Urinary bladder (tissue), 3 donors: ENCODE measurements at regions not wholly inside any gene's neighbourhood (a gene's known extent, or its start where the extent isn't known, plus 50 kb on each side); places are given as distances from the start of the nearest gene placed in this dataset.

Experiments
- DNase-seq: peaks from one replicate; pipeline ENCODE4 v3.0.0-alpha.2; 2015; ENCODE audit errors: extremely low spot score
- H3K27ac ChIP-seq: one replicate; pipeline ENCODE4 v1.5.1; 2013; ENCODE audit warnings: low read depth, mild to moderate bottlenecking, moderate library complexity
- H3K36me3 ChIP-seq: one replicate; pipeline ENCODE4 v1.6.1; 2013; ENCODE audit warnings: mild to moderate bottlenecking, moderate library complexity; ENCODE audit not compliant: insufficient read depth
- H3K4me1 ChIP-seq: one replicate; pipeline ENCODE4 v1.6.1; 2013; ENCODE audit warnings: mild to moderate bottlenecking, moderate library complexity; ENCODE audit not compliant: insufficient read depth
- H3K4me3 ChIP-seq: one replicate; pipeline ENCODE4 v1.5.1; 2013; ENCODE audit warnings: low read depth, low read length
- WGBS: extraction: QIAGEN DNeasy Blood & Tissue Kit; methylation state at CpG from one replicate; pipeline ENCODE4 v1.1.7; 2013; 5-methylcytosine and 5-hydroxymethylcytosine counted together
- donor health status: healthy with polysubstance abuse.
- donor health status: healthy.

DNA sequence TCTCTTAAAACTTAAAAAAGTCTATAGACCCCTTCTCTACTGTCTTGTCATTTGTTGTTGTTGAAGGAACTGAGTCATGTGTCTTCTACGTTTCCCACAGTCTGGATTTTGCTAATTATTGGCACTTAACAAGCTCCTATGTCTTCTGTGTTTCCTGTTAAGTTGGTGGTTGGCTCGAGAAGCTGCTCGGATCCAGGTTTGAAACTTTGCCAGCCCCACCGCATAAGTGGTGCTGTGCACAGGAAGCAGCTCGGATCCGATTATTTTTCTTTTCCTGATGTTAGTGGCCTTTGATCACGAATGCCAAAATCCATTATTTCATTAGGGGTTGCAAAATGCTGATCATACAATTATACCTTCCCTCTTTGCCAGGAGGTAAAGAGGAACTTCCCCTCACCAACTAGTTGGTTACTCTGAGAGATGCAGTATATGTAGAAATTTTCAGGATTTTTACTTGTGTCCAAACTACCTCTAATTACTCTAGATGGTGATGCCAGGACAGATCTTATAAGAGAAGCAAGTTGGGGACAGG, 186.5 kb downstream of the NSG2 start:
- Histone ChIP-seq H3K4me3 (no peak overlapping the region), H3K27ac (no peak overlapping the region), H3K36me3 (no peaks in the 10 kb centered on the region), H3K4me1 (no peaks in the 10 kb centered on the region)
- DNase-seq = no peak
- 24% methylated on average over 7 of the region's 7 CpGs for WGBS

DNA sequence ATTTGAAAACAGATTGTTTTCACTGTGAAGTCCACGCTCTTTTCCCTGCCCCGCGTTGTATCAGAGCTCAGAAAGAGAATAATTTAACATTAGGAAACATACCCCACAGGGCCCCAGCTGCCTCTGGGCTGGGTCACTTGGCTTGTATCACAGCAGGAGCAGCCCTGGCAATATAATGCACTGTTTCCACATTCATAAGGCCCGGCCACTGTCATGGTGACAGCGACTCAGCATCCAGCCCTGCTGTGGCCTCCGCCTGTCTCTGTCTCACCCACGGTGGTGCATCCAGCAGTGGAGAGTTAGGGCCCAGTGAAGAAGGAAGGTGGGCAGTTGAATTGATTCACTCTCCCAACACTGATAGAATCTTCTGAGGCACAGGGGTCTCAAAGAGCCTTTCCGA, 188.9 kb downstream of the NSG2 start:
- H3K4me3 ChIP-seq = no peak overlapping the region
- no peak for DNase-seq
- H3K36me3 ChIP-seq = no peaks in the 10 kb centered on the region
- no peaks in the 10 kb centered on the region for H3K4me1 ChIP-seq
- no peak overlapping the region for H3K27ac ChIP-seq
- WGBS = 79% methylated on average over 8 of the region's 8 CpGs

DNA sequence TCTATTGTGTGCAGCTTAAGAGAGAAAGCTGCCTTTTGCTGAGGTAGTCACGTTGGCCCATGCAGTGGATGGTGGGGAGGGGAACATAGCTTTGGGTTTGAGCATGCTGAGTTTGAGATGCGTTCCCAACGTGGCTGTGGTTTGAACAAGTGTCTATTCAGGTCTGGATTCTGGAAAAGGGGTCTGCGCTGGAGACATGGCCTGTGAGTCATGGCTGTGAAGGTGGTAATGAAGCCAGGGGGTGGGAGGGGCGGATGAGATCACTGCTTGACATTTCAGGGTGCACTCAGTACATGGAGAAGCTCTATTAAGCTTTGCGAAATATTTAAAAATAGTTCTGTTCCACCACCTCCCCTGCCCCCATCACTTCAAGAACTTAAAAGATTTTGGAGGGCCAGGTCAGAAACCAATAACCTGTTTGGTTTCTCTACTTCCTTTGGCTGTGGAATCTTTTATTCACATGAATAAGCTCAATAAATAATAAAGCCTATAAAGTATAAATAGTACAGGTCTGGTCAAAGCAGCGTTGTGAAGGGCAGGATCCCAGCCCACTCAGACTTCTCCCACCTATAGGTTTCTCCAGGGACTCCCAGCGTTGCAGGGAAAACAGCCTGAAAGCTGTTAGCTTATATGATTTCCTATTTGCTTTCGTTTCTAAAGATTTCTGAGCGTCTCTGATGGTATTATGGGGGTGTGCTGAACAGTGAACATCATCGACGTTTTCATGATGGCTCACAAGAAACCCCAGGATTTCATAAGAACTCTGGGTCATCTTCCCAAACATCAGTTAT, 189.9 kb downstream of the NSG2 start:
- H3K4me1 ChIP-seq = no peaks in the 10 kb centered on the region
- H3K27ac ChIP-seq = no peak overlapping the region
- H3K4me3 ChIP-seq = no peak overlapping the region
- DNase-seq = no peak
- WGBS = 78% methylated on average over 12 of the region's 12 CpGs
- no peaks in the 10 kb centered on the region for H3K36me3 ChIP-seq

DNA sequence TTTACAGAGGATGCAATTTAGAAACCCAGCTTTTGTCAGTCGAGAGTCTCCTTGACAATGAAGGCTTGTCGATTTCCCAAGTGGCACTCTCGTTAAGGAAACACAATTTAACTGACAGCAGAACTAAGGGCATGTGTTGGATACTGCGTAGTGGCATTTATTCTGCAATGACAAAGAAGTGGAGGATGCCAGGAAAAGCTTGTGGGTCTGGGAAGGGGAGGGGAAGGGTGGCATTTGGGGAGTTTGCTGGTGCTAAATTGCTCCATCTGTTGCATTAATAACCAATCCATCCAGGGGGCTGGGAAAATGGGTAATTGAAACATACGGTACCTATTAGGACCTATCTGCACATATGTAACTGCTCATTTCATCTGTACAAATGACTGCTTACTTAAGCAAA, 190.6 kb downstream of the NSG2 start:
- WGBS = 79% methylated on average over 5 of the region's 5 CpGs
- DNase-seq = no peak

DNA sequence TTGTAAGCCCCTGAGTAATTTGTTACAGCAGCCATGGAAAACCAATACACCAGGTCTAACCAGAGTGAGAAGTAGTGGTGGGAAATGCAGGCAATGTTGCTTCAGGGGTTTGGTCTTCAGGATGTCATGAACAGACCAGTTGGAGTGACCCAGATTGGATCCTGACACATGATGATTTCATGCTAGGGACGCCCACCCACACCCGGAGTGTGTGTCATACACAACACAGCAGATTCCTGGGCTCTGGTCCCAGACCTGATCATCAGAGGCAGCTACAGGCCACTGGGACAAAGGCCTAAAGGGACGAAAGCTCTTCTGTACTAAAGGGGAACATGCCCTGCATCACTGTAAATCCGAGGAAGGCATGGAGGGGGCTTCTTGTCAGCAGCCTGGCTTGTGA, 194.2 kb downstream of the NSG2 start:
- no peak for DNase-seq
- Histone ChIP-seq H3K4me1 (no peaks in the 10 kb centered on the region), H3K4me3 (no peak overlapping the region), H3K36me3 (no peaks in the 10 kb centered on the region), H3K27ac (no peak overlapping the region)
- WGBS = 85% methylated on average over 4 of the region's 4 CpGs

More for the DNA sequence above, 190.6 kb downstream of the NSG2 start:
- Histone ChIP-seq H3K4me3 (no peak overlapping the region), H3K4me1 (no peaks in the 10 kb centered on the region), H3K27ac (no peak overlapping the region), H3K36me3 (no peaks in the 10 kb centered on the region)

DNA sequence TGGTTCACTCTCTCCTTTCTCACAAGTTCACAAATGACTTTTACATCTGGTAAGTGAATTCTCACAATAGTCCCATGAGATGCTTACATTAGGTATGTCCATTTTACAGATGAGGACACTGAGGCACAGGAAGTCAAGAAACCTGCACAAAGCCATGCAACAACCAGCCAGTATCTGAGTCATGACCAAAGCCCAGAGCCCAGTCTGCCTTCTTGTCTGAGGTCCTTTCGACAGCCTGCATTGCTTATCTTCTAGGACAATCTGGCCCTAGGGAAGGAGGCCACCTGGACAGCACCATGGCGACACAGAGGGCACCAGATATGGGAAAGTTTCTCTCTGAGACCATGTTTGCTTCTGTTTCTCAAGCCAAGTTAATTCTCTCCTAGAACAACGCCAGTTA, 197.1 kb downstream of the NSG2 start:
- H3K4me1 ChIP-seq = no peaks in the 10 kb centered on the region
- no peak for DNase-seq
- H3K36me3 ChIP-seq = no peaks in the 10 kb centered on the region
- no peak overlapping the region for H3K4me3 ChIP-seq
- WGBS = 83% methylated on average over 3 of the region's 3 CpGs
- no peak overlapping the region for H3K27ac ChIP-seq

DNA sequence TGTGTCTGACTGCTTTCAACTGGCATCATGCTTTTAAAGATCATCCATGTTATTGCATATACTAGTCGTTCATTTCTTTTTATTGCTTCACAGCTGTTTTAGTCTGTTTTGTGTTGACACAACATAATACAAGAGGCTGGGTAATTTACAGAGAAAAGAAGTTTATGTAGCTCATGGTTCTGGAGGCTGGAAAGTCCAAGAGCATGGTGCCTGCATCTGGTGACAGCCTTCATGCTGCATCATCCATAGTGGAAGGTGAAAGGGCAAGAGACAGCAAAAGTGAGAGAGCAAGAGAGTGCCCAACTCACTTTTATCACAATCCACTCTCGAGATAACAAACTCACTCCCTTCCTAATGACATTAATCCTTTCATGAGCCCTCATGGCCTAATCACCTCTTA, 198.4 kb downstream of the NSG2 start:
- DNase-seq = no peak
- H3K4me1 ChIP-seq = no peaks in the 10 kb centered on the region
- no peak overlapping the region for H3K4me3 ChIP-seq
- H3K27ac ChIP-seq = no peak overlapping the region
- WGBS = 70% methylated on average over 2 of the region's 2 CpGs
- no peaks in the 10 kb centered on the region for H3K36me3 ChIP-seq

DNA sequence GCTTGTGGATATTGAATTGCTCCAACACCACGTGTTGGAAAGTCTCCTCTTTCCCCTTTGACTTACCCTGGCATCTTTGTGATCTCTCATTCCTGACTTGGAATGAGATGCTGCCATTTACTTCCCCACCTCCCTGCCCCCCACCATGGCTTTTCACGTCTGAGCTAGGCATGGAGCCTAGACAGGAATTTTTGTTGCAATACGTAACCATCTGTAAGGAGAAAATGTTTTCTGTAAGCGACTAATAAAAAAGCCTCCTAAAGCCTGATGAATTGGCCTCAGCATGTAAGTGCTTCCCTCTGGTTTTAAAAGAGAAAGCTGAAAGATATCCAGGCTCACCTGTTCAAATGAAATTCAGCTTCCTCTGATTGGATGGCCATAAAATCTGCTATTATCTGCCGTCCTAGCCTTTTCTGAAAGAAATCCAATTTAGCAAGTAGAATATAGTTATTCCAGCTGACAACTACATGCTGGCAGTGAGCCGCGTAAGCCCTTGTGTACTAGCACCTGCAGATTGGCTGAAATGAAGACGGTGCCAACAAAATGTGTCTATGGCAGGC, 200.1 kb downstream of the NSG2 start:
- WGBS = 29% methylated on average over 8 of the region's 8 CpGs
- no peak overlapping the region for H3K4me3 ChIP-seq
- H3K36me3 ChIP-seq = no peaks in the 10 kb centered on the region
- peak; percentile 29 for DNase-seq
- H3K27ac ChIP-seq = no peak overlapping the region
- H3K4me1 ChIP-seq = no peaks in the 10 kb centered on the region

DNA sequence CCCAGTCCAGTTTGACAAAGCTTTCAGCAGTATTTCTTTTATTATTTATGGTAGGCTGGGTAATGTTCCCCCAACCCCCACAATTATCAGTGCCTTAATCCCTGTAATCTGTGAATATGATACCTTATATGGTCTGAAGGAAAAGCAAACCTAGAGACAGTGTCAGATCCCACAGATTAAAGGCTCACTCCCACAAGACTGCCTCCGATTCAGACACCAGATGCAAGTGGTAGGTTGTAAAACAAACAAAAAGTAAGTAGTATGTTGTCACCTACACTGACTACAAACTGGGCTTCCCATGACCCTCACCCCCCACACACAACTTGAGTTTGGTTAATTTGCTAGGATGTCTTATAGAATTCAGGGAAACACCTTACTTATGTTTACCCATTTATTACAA, 201.2 kb downstream of the NSG2 start:
- Histone ChIP-seq H3K4me3 (no peak overlapping the region), H3K4me1 (no peaks in the 10 kb centered on the region)
- WGBS = 57% methylated on average over 1 of the region's 1 CpG

DNA sequence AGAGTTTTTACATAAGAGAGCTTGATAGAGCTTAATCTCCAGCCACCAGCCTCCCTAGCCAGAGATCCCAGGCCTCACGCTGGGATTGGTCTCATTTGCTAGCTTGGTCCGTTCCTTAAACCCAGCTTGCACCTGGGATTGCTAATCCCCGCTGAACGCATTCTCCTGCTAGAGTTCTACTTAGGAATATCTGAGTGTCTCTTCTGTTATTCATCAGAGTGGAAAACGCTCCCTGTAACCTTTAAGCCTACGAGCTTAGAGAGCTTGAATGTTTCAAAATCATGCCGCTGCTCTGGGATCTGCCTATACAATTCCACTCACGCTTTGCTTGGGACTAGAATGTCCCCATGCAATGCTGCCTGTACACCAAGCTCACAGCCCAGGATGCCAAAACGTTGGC, 201.8 kb downstream of the NSG2 start:
- H3K4me1 ChIP-seq = no peaks in the 10 kb centered on the region
- no peak for DNase-seq
- H3K36me3 ChIP-seq = no peaks in the 10 kb centered on the region
- H3K27ac ChIP-seq = no peak overlapping the region
- 77% methylated on average over 9 of the region's 9 CpGs for WGBS
- no peak overlapping the region for H3K4me3 ChIP-seq

More for the DNA sequence above, 201.2 kb downstream of the NSG2 start:
- Histone ChIP-seq H3K27ac (no peak overlapping the region), H3K36me3 (no peaks in the 10 kb centered on the region)
- DNase-seq = no peak

DNA sequence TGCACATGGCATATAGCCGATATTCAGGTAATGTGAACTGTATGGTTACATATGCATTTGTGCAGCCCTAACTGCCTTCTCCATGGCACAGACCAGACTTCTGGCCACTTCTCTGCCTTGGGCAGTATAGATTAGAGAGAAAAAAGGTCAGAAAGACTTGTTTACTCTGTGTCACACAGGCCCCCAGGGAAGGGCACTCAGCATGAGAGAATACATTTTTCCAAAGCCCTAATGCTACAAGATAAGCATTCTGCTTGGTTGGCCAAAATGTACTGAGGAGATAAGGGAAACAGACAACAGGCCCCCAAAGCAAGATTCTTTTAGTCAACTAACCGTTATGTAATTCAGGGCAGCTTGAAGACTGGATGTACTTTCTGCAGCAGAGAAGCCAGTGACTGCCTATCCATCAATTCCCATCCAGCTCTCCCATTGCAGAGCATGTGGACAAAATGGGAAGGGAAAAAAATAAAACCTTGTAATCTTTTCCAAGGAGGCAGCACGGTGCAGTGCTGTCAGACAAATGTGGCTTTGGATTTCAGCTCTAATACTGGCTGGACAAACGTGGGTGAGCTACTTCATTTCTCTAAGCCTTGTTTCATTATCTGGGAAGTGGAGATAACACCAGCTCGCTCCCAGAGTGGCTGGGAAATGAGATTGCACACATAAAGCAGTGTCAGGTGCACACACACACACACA, 205.9 kb downstream of the NSG2 start:
- no peak for DNase-seq
- no peak overlapping the region for H3K27ac ChIP-seq
- H3K4me3 ChIP-seq = no peak overlapping the region
- 49% methylated on average over 5 of the region's 5 CpGs for WGBS
- no peaks in the 10 kb centered on the region for H3K36me3 ChIP-seq
- H3K4me1 ChIP-seq = no peaks in the 10 kb centered on the region

DNA sequence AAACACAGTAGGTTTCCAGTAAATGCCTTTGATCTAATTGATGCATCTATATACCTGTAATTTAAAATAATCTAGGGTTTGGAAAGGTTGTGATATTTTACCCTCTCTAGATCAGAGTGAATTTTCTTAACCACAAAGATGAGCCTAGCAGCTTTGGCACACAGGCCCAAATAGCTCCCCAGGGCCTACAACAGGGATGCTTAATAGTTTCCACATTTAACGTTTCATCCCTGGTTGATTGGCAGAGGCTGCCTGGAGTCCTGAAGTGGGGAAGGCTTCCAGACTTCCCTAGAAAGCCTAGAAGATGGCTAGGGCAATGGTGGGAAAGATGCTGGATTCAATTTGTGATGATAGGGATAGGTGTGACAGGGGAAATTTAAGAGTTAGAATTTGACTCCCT, 206.6 kb downstream of the NSG2 start:
- H3K4me3 ChIP-seq = no peak overlapping the region
- DNase-seq = no peak
- no peaks in the 10 kb centered on the region for H3K4me1 ChIP-seq
- H3K36me3 ChIP-seq = no peaks in the 10 kb centered on the region
- no peak overlapping the region for H3K27ac ChIP-seq
- WGBS = 46% methylated on average over 1 of the region's 1 CpG

DNA sequence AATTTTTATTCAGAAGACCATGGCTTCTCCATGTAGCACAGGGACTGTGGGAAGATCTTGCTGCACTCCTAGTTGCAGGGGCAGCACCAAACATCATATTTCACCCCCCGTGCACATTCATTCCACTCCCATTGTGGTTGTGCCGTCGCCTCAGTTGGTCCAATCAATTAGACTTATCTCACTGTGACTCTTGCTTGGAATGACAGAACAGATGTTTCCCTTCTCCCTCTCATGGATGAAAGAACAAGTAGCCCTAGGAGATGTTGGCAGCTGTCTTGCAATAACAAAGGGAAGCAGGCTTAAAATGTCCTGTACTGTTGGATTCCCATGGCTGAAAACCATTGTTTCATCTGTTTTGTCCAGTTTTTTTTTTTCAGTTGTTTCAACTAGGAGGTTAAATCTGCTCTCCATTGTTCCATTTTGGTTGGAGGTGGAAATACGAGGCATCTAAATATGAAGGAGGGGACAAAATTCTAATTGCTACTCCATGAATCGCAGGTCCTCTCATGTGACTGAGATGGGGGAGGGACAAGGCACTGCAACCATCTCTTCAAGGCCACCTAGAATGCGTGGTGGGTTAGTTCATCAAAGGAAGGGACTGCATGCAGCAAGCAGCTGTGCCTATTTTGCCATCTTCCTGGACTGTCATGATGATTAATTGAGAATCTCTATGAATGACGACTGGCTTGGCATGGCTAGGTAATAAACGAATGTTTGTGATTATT, 214.4 kb downstream of the NSG2 start:
- no peak overlapping the region for H3K4me3 ChIP-seq
- no peak overlapping the region for H3K27ac ChIP-seq
- no peaks in the 10 kb centered on the region for H3K36me3 ChIP-seq
- WGBS = 75% methylated on average over 8 of the region's 8 CpGs
- no peaks in the 10 kb centered on the region for H3K4me1 ChIP-seq
- no peak for DNase-seq
